GM12864 (cell line): ENCODE measurements at regions not wholly inside any gene's neighbourhood (a gene's known extent, or its start where the extent isn't known, plus 50 kb on each side); places are given as distances from the start of the nearest gene placed in this dataset.

Experiments
- DNase-seq: peaks from one replicate; pipeline ENCODE4 v3.0.0-alpha.2; 2011; ENCODE audit warnings: low read depth
- H3K4me3 ChIP-seq: 2 replicates; pipeline ENCODE4 v1.5.1; 2011; ENCODE audit warnings: mild to moderate bottlenecking, low read depth, low read length, control low read depth
- TF ChIP-seq, protein P1 (sequence below): IDR thresholded peaks from 2 replicates; pipeline ENCODE4 v1.5.1; 2011; ENCODE audit warnings: low read depth, mild to moderate bottlenecking, moderate library complexity, low read length, control low read depth, inconsistent platforms; ENCODE audit errors: missing control alignments

DNA sequence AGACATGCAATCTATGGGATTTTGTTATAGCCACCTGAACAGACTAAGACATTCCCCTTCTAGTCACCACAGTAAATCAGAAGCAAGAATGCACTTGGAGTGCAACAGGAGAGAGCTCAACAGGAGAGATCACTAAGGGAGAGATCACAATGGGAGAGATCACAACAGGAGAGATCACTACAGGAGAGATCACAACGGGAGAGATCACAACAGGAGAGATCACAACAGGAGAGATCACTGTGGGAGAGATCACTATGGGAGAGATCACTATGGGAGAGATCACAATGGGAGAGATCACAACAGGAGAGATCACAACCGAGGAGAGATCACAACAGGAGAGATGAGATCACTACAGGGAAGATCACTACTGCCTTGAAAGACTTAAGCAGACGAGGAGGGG, 238.5 kb upstream of the PITRM1 start:
- DNase-seq: no peak
- no peak overlapping the region for H3K4me3 ChIP-seq
- TF ChIP-seq, protein P1, sequence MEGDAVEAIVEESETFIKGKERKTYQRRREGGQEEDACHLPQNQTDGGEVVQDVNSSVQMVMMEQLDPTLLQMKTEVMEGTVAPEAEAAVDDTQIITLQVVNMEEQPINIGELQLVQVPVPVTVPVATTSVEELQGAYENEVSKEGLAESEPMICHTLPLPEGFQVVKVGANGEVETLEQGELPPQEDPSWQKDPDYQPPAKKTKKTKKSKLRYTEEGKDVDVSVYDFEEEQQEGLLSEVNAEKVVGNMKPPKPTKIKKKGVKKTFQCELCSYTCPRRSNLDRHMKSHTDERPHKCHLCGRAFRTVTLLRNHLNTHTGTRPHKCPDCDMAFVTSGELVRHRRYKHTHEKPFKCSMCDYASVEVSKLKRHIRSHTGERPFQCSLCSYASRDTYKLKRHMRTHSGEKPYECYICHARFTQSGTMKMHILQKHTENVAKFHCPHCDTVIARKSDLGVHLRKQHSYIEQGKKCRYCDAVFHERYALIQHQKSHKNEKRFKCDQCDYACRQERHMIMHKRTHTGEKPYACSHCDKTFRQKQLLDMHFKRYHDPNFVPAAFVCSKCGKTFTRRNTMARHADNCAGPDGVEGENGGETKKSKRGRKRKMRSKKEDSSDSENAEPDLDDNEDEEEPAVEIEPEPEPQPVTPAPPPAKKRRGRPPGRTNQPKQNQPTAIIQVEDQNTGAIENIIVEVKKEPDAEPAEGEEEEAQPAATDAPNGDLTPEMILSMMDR: no peak

DNA sequence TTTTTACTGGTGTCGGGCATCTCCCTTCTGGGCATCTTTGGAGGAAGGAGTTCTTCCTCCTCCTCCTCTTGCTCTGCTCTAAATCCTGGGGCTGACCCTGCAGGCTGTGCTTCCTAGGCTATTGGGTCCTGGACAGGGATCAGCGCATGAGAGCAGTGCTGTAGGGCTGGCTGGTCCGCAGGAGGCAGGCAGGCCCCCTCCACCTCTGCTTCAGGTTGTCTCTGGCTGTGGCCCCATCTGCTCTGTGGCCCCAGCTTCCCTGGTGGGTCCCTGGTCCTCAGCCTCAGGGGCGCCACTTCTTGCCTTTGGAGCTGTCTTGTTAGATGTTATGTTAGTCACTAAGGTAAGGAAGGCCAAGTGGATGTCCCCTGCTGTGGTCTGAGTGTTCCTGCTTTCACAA, 237.3 kb upstream of the PITRM1 start:
- no peak overlapping the region for H3K4me3 ChIP-seq
- TF ChIP-seq, protein P1: no peak
- DNase-seq: no peak

DNA sequence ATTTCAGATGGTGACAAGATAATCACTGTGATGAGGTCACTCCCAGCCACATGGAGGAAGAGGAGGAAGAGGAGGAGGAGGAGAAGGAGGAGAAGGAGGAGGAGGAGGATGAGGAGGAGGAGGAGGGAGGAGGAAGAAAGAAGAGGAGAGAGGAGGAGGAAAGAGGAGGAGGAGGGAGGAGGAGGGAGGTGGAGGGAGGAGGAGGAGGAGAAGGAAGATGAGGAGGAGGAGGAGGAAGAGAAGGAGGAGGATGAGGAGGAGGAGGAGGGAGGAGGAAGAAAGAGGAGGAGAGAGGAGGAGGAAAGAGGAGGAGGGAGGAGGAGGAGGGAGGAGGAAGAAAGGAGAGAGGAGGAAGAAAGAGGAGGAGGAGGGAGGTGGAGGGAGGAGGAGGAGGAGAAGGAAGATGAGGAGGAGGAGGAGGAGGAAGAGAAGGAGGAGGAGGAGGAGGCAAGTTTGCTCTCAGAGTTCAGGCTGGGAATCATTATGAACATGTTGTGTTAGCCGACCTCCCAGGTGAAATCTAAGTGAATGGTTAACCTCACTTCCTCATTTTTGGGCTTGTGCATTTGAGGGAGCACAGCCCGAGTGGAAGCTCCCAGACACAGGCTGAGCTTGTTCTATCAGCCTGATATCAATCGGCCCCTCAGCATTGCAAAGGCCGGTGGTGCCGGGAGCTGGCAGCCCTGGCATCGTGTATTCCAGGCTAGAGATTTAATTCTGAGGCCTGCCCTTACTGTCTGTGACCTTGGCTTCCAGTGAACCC, 236.2 kb upstream of the PITRM1 start:
- TF ChIP-seq, protein P1: no peak
- no peak for DNase-seq
- H3K4me3 ChIP-seq: no peak overlapping the region

DNA sequence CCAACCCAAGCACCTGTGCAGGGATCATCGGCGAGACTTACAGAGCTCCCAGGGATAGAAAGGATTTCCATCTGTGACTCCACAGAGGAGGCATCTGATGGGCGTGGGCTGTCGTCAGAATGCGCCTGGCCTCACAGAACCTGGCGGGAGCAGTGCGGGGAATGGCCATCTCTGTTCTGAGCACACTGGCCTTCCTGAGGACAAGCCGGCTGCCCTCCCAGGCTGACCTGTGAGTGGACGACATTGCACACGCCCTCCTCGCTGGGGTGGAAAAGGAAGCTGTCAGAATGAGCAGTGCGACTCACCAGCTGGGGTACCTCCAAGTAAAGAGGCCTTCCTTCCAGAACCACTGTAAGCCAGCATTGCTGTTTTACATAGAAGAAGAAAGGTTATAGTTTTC, 234.6 kb upstream of the PITRM1 start:
- no peak for DNase-seq
- TF ChIP-seq, protein P1: no peak
- no peak overlapping the region for H3K4me3 ChIP-seq

DNA sequence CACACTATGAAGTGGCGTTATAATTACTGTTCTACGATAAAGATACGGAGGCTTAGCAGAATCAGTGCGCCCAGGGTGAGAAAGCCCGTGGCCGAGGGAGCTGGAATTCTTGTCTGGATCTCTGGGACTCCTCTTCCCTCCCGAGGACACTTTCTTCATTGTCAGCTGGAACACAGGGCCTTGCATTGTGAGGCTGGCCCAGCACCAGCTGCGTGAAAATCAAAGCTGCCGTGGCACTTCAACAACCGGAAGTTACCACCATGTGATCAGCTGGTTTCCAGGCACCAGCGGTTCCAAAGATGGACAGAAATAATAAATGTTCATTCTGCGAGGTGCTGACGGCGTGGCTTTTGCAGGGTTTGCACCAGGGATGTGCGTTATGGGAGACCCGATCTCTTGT, 234.0 kb upstream of the PITRM1 start:
- DNase-seq: no peak
- TF ChIP-seq, protein P1: no peak
- no peak overlapping the region for H3K4me3 ChIP-seq

DNA sequence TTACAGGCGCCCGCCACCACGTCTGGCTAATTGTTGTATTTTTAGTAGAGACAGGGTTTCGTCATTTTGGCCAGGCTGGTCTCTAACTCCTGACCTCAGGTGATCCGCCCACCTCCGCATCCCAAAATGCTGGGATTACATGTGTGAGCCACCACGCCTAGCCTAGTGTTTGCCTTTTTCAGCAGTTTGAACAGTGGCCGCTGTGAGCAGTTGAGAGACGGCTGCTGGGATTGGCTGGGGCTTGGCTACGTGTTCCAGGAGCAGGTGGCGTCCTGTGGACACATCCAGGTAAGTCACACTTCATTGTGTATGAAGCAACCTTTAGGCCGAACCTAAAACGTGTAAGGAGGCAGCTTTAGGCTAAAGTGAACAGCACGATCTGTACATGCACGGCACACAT, 231.8 kb upstream of the PITRM1 start:
- DNase-seq: no peak
- no peak overlapping the region for H3K4me3 ChIP-seq
- TF ChIP-seq, protein P1: no peak

DNA sequence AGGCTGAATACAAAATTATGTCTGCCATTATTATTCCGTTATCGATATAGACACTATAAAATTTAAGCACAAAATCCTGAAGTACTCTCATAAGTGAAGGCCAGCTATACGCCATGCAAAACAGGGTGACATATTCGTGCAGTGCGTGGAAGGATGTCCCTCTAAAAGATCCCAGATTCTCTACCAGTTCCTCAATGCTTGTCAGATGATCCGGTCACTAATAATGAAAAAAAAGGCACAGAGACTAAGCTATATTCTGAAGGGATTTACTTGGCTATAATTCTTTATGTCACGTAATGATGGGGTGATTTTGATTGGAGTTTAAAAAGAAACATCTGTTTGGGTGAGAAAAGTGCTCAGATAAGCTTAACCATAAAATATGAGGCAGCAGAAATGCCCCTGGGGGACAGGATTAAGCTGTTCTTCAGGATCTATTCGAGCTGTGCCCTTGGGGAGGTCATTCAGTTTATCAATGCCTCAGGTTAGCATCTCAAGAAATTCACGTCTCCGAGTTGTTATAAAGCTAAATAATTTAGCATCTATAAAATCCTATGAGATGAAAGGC, 229.7 kb upstream of the PITRM1 start:
- no peak for DNase-seq
- H3K4me3 ChIP-seq: no peak overlapping the region
- TF ChIP-seq, protein P1: no peak
